Lung (tissue), 11 donors: ENCODE measurements at regions not wholly inside any gene's neighbourhood (a gene's known extent, or its start where the extent isn't known, plus 50 kb on each side); places are given as distances from the start of the nearest gene placed in this dataset.
"Not testable (repeated sequence)": the region's sequence is repeated elsewhere in the genome, so short reads cannot be mapped to it uniquely, and the experiment has no call there.

Experiments used
- ATAC-seq: fragments of 200-7000 bp; cut with Tn5 transposase; one replicate; pipeline ENCODE4 v1.9.1; 2020; ENCODE audit warnings: moderate number of reproducible peaks; ENCODE audit not compliant: insufficient read depth, low FRiP score
- DNase-seq, 3 donors: peaks; one replicate each; pipeline ENCODE4 v3.0.0-alpha.2; 2013 to 2017
- H3K27ac ChIP-seq, 2 donors: one replicate each; pipeline ENCODE4 v1.5.1; 2013; ENCODE audit warnings: mild to moderate bottlenecking in 2 of 2, moderate library complexity in 2 of 2, control low read depth in 1 of 2, inconsistent platforms in 1 of 2, low read depth in 1 of 2, low read length in 1 of 2
- H3K27me3 ChIP-seq, 3 donors: one replicate each; pipeline ENCODE4 v1.5.1; 2013; ENCODE audit warnings: low read length in 2 of 3; ENCODE audit not compliant: control insufficient read depth in 3 of 3, insufficient read depth in 3 of 3
- H3K36me3 ChIP-seq, 4 donors: one replicate each; pipeline ENCODE4 v1.5.1; 2013; ENCODE audit warnings: low read length in 4 of 4, mild to moderate bottlenecking in 1 of 4, moderate library complexity in 1 of 4; ENCODE audit not compliant: control insufficient read depth in 4 of 4, insufficient read depth in 4 of 4
- H3K4me1 ChIP-seq, 5 donors: one replicate each; pipeline ENCODE4 v1.5.1; 2013; ENCODE audit warnings: low read length in 5 of 5, mild to moderate bottlenecking in 2 of 5, moderate library complexity in 1 of 5; ENCODE audit not compliant: control insufficient read depth in 5 of 5, insufficient read depth in 5 of 5
- H3K4me3 ChIP-seq: one replicate; pipeline ENCODE4 v1.5.1; 2013; ENCODE audit warnings: mild to moderate bottlenecking, control low read depth, moderate library complexity
- H3K9ac ChIP-seq, 2 donors: one replicate each; pipeline ENCODE4 v1.5.1; 2013; ENCODE audit warnings: low read length in 2 of 2, control low read depth in 1 of 2; ENCODE audit not compliant: insufficient read depth in 1 of 2
- H3K9me3 ChIP-seq, 4 donors: one replicate each; pipeline ENCODE4 v1.5.1; 2013; ENCODE audit warnings: low read length in 3 of 4, mild to moderate bottlenecking in 1 of 4, moderate library complexity in 1 of 4; ENCODE audit not compliant: control insufficient read depth in 4 of 4, insufficient read depth in 3 of 4
- CTCF ChIP-seq: IDR thresholded peaks from 2 replicates; pipeline ENCODE4 v1.5.1; 2012; ENCODE audit warnings: mild to moderate bottlenecking; ENCODE audit errors: control extremely low read depth, extremely low read depth
- whole genome bisulfite sequencing, 2 donors: extraction: QIAGEN DNeasy Blood & Tissue Kit; methylation state at CpG; one replicate each; pipeline ENCODE4 v1.1.7; 2013; 5-methylcytosine and 5-hydroxymethylcytosine counted together
- donor health status: control.
- donor health status: control.
- donor health status: Bipolar disorder and iron deficiency.
- donor health status: healthy.
- donor health status: DM: yes; HTN: yes; CAD: no.

GRCh38 chr6:98416027-98416426 lies 418.3 kb upstream of the POU3F2 start:
- H3K9me3 ChIP-seq: no peaks in the 10 kb centered on the region
- no peak for ATAC-seq
- TF ChIP-seq CTCF: no peak
- H3K27me3 ChIP-seq: no peaks in the 10 kb centered on the region
- WGBS, 2 donors: 67 to 72% methylated on average over 2 of the region's 2 CpGs
- H3K36me3 ChIP-seq: no peaks in the 10 kb centered on the region
- no peak overlapping the region for H3K27ac ChIP-seq
- no peaks in the 10 kb centered on the region for H3K4me1 ChIP-seq
- no peak overlapping the region for H3K9ac ChIP-seq
- DNase-seq: no peak
- no peak overlapping the region for H3K4me3 ChIP-seq

GRCh38 chr6:98416497-98417158 lies 417.7 kb upstream of the POU3F2 start:
- not testable (repeated sequence) for ATAC-seq, DNase-seq, H3K9me3 ChIP-seq, H3K9ac ChIP-seq, H3K36me3 ChIP-seq, H3K27me3 ChIP-seq, H3K27ac ChIP-seq, H3K4me3 ChIP-seq, H3K4me1 ChIP-seq
- 82 to 89% methylated on average over 28 to 29 of the region's 30 CpGs for WGBS, 2 donors

GRCh38 chr6:98433325-98434056 lies 400.9 kb upstream of the POU3F2 start:
- H3K9ac ChIP-seq: no peak overlapping the region
- no peaks in the 10 kb centered on the region for H3K4me1 ChIP-seq
- TF ChIP-seq CTCF: no peak
- DNase-seq: no peak
- WGBS, 2 donors: 79 to 80% methylated on average over 3 of the region's 3 CpGs
- H3K9me3 ChIP-seq: no peaks in the 10 kb centered on the region
- no peak for ATAC-seq
- no peak overlapping the region for H3K4me3 ChIP-seq
- H3K36me3 ChIP-seq: no peaks in the 10 kb centered on the region
- H3K27ac ChIP-seq: no peak overlapping the region
- no peaks in the 10 kb centered on the region for H3K27me3 ChIP-seq

- H3K4me3 ChIP-seq: no peak overlapping the region
- no peaks in the 10 kb centered on the region for H3K4me1 ChIP-seq
- H3K9ac ChIP-seq: no peak overlapping the region
- H3K27me3 ChIP-seq: no peaks in the 10 kb centered on the region
- no peak overlapping the region for H3K27ac ChIP-seq
- 66 to 77% methylated on average over 1 of the region's 1 CpG for WGBS, 2 donors
- TF ChIP-seq CTCF: no peak
- no peaks in the 10 kb centered on the region for H3K36me3 ChIP-seq
- H3K9me3 ChIP-seq: no peaks in the 10 kb centered on the region
- DNase-seq (no peak), ATAC-seq (no peak)
Measured at GRCh38 chr6:98443633-98444032, 390.7 kb upstream of the POU3F2 start.
